SHP77 treated with DMSO at 0.1 percent for 48 hours (cell line): ENCODE measurements at regions not wholly inside any gene's neighbourhood (a gene's known extent, or its start where the extent isn't known, plus 50 kb on each side); places are given as distances from the start of the nearest gene placed in this dataset.
A peak's percentile ranks its signal among the peaks of the same experiment; 100 is the strongest.
"Not testable (repeated sequence)": the region's sequence is repeated elsewhere in the genome, so short reads cannot be mapped to it uniquely, and the experiment has no call there.

Source experiments
- DNase-seq: peaks from one replicate; lab custom pipeline; 2025; lab: John Stamatoyannopoulos, UW

DNA sequence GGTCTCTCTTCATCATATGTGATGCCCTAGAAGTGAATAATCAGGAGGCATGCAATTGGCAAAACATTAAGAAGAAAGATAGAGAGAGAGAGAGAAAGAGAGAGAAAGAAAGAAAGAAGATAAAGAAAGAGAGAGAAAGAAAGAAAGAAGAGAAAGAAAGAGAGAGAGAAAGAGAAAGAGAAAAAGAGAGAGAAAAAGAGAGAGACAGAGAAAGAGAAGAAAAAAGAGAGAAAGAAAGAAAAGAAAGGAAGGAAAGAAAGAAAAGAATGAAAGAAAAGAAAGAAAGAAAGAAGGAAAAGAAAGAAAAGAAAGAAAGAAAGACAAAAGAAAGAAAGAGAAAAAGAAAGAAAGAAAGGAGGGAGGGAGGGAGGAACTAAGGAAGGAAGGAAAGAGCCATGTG lies 318.9 kb downstream of the ICE1 start:
- DNase-seq: no peak

GRCh38 chr5:5739490-5739945 lies 317.0 kb downstream of the ICE1 start:
- no peak for DNase-seq

GRCh38 chr5:5738797-5739489 lies 316.5 kb downstream of the ICE1 start:
- no peak for DNase-seq

- DNase-seq: no peak
These were observed 313.5 kb downstream of the ICE1 start for GRCh38 chr5:5736007-5736406.

DNA sequence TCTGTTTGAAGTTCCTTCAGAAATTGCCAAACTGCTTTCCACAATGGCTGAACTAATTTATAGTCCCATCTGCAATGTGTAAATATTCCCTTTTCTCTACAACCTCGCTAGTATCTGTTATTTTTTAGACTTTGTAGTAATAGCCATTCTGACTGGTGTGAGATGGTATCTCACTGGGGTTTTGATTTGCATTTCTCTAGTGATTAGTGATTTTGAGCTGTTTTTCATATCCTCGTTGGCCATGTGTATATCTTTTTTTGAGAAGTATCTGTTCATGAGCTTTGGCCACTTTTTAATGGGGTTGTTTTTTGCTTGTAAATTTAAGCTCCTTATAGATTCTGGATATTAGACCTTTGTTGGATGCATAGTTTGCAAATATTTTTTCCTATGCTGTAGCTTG lies 310.6 kb downstream of the ICE1 start:
- not testable (repeated sequence) for DNase-seq

DNA sequence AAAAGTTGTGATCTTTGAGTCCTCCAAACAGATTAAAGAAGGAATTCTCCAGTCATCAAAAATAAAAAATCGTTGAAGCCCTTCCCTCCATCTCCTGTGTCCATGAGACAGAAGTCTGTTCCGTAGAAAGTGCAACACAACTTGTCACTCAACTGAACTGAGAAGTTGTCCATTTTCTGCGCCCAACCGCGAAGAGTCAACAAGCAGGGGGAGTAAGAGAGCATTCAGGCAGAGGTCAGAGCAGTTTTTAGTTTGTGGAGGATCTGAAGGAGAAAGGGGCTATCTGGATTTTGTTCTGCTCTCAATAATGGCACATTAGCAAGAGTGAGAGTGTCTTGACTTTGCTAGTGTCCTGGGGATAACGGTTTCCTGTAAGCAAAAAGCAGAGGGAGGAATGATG lies 303.9 kb downstream of the ICE1 start:
- DNase-seq: no peak

- no peak for DNase-seq
These were observed 299.4 kb downstream of the ICE1 start for GRCh38 chr5:5721881-5722280.

DNA sequence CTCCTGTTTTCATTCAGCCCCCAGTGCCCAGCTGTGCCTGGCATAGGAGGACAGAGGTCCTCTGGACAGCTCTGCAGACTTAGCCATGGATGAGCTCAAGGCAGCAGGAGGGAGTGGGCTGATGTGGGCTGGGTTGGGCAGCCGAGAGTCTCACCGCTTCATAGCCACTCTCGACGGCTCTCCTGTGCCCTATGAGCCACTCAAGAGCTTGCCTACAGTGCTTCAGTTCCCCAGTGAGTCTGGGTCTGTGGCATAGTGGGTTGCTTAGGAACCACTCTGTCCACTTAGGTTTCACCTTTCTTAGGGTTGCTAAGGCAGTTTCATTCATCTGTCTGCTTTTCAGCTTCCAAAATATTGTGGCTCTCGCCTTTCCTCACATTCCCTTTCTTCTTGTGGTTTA lies 296.8 kb downstream of the ICE1 start:
- no peak for DNase-seq

- no peak for DNase-seq
These were observed 294.2 kb downstream of the ICE1 start for GRCh38 chr5:5716665-5717064.

DNA sequence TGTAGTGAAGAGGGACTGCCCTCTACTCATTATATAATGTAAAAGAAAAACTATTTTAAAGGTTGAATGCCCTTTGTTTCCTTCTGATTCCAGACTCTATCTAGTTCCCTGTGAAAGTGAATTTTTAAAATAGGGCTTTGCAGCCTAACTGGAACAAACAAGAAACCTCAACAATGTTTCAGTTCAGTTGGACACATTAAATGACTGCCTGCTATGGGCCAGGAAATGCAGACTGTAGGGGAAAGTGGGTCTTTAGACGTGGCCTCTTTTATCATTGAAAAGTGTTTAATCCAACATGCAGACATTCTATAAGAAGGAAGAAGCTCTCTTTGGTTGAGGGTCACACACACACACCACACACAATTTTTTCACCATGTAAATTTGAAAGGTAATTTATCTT lies 289.1 kb downstream of the ICE1 start:
- DNase-seq: no peak

- no peak for DNase-seq
These were observed 288.6 kb downstream of the ICE1 start for GRCh38 chr5:5711112-5711511.

GRCh38 chr5:5710471-5710870 lies 288.0 kb downstream of the ICE1 start:
- DNase-seq: no peak

GRCh38 chr5:5708367-5708919 lies 286.0 kb downstream of the ICE1 start:
- DNase-seq: no peak

- DNase-seq: peak; percentile 67
These were observed 282.5 kb downstream of the ICE1 start for GRCh38 chr5:5705010-5705409.

- no peak for DNase-seq
These were observed 281.9 kb downstream of the ICE1 start for GRCh38 chr5:5704352-5704751.

DNA sequence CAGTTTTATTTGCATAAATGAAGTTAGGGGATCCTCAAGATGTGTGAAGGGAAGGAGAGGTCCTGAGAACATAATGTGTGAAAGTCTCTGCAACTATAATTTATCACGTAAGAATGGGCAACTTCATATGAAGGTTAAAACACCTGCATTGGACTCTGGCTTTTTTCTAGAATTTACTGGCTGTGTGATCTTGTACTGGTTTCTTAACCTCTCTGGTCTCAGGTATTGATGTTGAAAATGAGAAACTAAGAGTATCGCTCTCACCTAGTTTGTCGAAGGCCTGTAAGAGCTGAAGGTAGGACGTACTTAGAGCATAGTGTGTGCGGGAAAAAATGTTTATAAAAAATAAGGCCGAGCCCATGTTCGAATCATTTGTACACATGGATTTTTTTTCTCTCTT lies 280.5 kb downstream of the ICE1 start:
- no peak for DNase-seq

GRCh38 chr5:5700549-5700948 lies 278.1 kb downstream of the ICE1 start:
- DNase-seq: no peak

- DNase-seq: no peak
These were observed 276.6 kb downstream of the ICE1 start for GRCh38 chr5:5699062-5699461.

GRCh38 chr5:5695266-5695665 lies 272.8 kb downstream of the ICE1 start:
- no peak for DNase-seq

DNA sequence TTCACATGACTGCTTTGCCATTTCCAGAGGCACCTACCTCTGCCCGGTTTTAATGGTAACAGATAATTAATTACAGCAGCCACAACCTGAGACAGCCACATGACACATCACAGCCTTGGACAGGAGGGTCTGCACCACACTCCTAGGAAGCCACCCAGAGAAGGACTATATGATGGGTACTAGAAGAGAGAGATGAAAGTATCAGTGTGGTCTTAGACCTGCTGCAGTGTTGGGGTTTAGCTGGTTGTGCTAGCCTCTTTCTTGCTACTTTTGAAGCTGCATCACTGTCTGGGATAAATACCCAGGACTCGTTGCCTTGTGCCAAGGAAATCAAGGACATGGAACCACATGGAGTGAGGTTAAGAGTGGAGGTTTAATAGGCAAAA lies 266.4 kb downstream of the ICE1 start:
- DNase-seq: no peak

GRCh38 chr5:5688194-5688924 lies 265.9 kb downstream of the ICE1 start:
- DNase-seq: no peak

DNA sequence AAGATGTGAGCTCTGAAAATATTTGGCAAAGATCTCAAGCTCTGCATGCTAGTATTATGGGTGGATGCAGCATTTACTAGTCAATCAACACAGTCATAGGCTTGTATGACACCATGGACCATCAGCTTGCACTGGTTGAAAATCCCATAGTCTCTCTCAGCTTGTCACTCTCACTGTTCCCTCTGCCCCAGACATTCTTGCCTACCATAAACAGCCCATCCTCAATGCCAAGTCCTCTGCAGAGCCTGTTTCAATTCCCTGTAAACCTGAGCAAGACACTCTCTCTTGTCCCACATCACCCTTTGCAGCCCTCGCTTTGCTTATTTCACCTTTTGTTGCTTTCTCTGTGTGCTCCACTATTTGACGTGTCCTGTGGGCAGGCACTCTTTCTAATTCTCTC lies 264.6 kb downstream of the ICE1 start:
- DNase-seq: no peak

DNA sequence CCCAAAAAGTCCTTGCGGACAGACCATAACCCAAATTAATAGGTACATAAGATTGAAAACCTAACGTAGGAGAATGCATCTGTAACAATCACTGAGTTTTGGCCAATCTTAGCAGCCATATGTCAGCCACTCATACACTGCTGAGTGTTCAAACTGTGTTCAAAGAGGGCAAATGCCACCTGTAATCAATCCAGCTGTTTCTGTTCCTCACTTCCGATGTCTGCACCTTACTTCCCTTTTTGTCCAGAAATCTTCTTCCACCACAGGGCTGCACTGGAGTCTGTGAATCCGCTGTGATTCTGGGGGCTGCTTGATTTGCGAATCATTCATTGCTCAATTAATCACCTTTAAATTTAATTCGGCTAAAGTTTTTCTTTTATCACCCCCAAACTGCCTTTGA lies 263.9 kb downstream of the ICE1 start:
- no peak for DNase-seq

DNA sequence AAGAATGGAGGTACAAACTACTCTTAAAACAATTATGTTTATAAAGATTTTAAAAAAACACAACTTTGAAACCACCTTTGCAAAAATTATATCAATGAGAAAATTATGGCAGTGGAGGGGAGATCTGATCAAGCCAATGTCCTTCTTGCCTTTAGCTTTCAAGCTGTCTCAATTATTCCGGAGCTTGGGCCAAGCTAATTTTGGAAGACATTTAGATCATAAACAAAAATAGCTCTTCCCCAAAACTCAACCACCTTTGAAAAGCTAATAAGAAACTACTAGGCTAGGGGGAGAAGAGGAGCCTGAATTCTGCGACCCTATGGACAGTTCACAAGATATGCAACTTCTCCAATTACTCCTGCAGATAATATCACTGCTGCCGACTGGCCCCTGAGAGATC lies 263.3 kb downstream of the ICE1 start:
- DNase-seq: no peak
